Umbilical cord (tissue), 1 donor: ENCODE measurements at regions not wholly inside any gene's neighbourhood (a gene's known extent, or its start where the extent isn't known, plus 50 kb on each side); places are given as distances from the start of the nearest gene placed in this dataset.
A peak's percentile ranks its signal among the peaks of the same experiment; 100 is the strongest.

Source experiments
- DNase-seq: peaks from one replicate; pipeline ENCODE4 v3.0.0-alpha.2; 2015; ENCODE audit warnings: low spot score

DNA sequence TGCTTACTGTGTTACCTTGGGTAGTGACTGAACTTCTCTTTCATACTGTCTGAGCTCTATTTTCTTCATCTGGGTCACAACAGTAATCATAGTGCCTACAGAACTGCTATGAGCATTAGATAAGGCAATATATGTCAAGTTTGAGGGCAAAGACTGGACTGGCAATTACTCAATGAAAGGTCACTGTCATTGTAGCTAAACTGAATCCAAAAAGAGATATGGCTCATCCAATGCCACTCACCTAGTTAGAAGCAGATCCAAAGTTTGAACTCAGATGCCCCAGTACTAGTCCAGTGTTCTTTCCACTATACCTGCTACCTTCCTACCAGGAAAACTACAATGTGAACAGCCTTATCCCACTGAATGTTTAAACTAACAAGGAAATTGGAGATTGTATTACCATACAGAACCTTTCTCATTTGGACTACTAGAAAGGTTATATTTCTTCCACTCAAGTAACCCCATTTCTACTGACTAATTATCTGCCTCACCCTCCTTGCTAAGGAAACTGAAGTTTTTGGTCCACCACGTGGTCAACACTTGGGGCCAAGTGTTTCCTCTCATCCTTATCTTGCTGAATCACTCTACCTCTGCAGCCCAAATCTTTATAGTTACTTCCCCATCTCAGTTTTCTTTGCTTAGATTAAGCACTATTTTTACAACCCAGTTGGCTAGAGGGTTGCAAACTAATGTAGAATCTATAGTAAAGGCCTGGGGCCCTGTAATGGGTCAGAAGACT lies 202.3 kb upstream of the LPP start:
- no peak for DNase-seq

- DNase-seq = no peak
These were observed 201.1 kb upstream of the LPP start for GRCh38 chr3:187952849-187953248.

DNA sequence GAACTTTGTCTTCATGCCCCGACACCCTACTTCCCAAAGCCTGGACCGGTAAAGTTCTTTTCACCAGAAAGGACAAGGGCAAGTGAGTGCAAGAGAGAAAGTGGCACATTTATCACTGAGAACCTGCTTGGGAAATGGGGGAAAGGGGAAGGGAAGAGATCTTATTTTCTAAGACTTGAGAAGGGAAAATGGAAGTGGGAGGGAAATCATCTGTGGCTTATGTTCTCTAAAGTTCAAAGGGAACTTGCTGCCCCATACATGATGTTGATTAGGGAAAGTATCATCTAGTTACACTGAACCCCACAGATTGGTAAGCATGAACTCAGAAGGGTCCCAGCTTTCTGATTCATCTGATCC lies 199.5 kb upstream of the LPP start:
- DNase-seq = no peak

GRCh38 chr3:187954873-187955586 lies 198.9 kb upstream of the LPP start:
- DNase-seq = no peak

- no peak for DNase-seq
These were observed 198.4 kb upstream of the LPP start for GRCh38 chr3:187955587-187955952.

DNA sequence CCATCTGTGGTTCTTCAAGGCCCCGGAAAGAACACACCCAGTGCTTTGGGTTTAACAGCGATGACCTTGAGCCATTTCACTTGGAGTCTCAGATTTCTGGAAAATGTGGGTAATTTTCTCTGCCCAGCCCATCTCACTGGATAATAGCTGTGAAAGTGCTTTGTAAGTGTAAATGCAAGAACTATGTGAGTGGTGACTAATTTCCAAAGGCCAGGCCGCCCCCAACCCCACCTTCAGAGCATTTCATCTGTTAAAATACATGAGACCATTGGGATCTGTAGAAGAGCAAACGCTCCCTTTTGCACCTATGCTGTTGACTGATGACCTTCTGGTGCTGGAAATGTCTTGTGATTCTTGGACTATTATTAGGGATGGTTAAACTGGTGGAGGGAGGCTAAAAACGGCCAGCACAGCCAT lies 196.8 kb upstream of the LPP start:
- DNase-seq = no peak

DNA sequence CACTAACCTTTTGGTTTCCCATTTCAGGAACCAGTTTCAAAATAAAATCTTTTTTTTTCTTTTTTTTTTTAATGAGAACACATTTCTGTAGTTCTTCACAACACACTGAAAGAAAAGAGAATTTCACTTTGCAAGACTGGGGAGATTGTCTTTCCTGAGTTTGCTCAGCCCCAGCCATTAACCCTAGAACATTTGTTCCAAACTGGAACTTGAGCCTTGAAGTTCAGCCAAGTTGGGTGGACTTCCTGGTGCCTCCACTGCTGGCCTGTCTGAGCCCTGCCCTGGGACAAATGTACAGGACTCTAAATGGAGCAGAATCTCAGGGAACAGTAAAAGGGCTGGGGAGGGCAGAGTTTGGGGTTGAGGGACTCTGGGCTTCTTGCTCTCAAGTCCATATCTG lies 196.4 kb upstream of the LPP start:
- no peak for DNase-seq

DNA sequence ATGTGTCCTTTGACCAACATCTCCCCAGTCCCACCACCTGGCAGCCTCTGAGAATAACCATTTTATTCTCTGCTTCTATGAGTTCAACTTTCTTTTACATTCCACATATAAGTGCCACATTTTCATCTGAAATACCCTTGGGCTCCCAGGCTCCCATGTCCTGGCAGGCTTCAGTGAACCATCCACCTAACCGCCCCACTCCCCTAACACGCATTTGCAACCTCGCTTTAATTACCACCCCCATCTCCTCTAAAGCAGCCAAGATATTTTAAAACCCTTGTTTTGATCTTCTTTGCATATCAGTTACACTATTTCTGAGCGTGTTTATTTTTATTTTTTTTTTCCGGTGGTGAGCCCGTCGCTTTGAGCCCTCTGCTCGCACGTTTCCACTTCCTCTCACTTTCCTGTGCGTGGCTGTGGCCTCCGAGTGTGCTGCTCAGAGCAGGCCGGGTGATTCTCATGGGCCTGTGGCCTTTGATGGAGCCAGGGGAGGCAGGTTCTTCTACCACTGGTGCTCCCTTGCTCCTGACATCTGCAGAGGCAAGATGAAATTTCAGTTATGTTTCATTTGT lies 195.4 kb upstream of the LPP start:
- no peak for DNase-seq

DNA sequence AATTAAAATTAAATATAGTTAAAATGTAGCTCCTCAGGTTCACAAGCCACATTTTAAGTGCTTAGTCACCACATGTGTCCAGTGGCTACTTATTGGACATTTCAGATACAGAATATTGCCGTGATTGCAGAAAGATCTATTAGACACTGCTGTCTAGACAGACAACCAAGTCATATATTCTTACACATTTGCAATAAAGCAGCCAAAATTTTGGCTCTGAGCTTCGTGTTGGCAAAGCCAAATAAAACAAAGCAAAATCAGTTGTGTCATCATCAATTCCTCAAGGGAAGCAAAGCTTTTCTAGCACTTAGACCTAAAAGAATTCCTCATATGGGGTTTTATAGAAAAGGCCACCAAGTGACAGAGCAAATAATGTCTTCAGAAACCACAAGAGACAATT lies 193.1 kb upstream of the LPP start:
- DNase-seq = no peak

GRCh38 chr3:187961366-187961765 lies 192.6 kb upstream of the LPP start:
- peak; percentile 75 for DNase-seq

DNA sequence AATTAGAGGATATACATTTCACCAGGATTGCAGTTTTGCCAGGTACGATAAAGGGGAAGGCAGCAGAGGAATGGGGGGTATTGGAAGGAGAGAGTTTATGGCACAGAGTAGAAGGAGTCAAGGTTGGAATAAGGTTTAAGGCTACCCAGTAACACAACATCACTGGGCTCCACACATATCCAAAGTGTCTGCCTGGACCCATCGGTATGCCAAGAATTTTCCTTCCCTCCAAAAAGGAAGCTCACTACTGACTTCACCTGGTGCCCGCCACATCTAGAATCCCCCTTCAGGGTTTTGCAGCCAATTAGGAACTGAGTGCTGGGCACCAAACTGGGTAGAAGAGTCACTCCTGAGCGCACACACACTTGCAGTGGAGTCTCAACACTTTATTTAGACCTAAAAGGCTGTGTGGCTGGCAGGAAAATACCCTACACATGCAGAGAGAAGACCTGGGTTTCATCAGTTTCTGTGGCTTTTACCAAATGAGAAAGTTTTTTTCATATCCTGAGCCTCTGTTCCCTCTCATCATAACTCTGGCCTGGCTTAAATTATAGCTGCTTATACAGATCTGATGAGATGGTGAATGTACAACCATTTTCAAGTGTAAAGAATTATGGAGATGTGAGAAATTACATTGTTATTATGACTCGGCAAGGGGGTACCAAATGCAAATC lies 190.8 kb upstream of the LPP start:
- DNase-seq = peak; percentile 28

GRCh38 chr3:187963677-187964385 lies 190.1 kb upstream of the LPP start:
- DNase-seq = no peak

DNA sequence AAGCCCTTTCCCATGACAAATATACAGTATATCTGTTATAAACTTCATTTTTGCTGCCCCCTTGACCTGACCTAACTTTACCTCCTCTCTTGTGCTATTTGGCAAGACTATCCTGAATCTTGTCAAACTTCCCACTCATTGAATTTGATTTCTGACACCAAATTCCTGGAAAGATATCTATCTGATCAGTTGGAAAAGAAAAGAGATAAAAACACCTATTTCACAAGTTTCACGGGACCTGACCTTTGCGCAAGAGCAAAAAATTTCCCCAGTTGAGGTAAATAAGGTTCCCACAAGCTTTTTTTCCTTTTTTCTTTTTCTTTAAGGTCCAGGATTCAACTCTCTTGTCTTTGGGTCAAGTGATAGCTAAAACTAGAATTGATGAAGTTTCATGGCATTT lies 189.2 kb upstream of the LPP start:
- no peak for DNase-seq

DNA sequence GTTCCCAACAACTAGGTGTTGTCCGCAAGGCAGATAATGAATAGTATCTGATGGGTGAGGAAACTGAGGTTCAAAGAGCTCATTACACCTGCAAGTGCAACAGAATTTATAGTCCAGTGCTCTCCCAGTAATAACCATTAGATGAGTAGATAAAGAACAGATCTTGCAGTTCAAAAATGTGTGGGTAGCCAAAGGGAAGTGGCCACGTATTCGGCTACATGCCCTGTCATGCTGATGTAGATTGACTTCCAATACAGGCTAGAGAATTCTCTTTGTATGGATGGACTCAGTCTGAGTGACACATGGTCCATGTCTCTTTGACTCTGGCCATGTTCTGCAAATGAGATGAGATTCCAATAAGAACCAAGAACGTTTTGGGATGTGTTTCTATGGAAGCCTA lies 187.9 kb upstream of the LPP start:
- DNase-seq = no peak

DNA sequence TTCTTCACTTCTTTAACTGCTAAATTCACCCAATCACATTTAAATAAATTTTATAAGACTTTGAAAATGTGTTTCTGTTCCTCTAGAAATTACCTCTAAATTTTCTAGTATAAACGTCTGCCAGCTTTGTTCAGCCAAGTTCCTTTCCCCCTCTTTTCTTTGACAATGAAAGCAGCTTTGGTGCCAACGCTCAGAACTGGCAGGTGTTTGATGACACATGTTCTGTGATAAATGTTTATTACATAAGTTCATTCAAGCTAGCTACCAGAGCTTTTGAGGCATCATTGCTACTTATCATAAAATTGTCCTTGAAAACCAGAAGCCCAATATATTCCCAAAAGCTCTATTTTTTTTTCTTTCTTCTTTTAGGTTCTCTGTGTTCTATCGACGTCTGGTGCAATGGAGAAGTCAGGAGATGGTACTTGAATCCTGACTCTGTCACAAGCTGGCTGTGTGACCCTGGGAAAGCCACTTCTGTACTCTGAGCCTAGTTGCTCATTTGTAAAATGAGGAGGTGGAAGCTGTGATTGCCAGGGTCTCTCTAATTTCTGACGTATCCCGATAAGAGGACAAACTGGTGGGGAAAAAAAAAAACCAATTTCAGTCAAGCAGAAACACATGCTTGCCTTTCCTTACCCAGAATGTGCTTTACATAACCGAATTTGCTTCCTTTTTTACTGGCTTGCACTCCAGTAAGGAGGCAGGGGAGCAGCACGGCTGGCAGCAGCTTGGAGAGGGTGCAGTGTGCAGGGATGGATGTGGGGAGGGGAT lies 187.1 kb upstream of the LPP start:
- no peak for DNase-seq

- peak; percentile 74 for DNase-seq
These were observed 186.0 kb upstream of the LPP start for GRCh38 chr3:187967993-187968392.

GRCh38 chr3:187968883-187969580 lies 184.9 kb upstream of the LPP start:
- DNase-seq = no peak

DNA sequence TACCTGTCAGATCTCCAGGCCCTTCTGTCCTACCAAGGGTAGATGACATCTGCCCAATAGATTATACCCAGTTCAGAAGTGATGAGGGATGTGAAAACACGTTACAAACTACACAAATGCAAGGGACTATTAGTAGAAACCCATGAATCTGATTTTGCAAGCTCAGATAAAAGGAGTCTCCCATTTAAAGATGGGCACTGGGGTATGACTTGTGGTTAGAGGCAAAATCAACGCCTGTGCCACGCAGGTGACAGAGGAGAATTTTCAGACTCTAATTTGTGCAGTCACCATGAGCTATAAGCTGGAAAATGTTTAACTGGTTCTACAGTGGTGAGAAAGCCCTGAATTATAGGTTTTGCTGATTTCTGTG lies 184.4 kb upstream of the LPP start:
- DNase-seq = no peak

- no peak for DNase-seq
These were observed 183.9 kb upstream of the LPP start for GRCh38 chr3:187970106-187970505.

DNA sequence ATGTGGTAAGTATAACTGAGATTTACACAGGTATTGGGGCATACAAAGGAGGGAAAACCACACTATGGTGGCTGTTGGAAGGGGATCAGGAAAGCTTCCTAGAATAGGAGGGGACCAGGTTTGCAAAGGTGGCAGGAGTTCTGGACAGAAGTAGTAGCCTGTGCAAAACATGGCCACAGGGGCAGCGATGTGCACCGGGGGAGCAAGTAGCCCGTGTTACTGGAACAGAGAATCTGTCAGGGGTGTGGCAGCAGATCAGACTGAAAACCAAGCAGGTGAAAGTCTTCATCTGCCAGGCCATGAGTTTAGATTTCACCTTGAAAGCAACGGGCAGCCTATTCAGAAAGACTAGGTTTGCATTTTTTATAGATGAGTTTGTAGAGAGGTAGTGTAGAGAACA lies 182.3 kb upstream of the LPP start:
- DNase-seq = no peak

- no peak for DNase-seq
These were observed 181.5 kb upstream of the LPP start for GRCh38 chr3:187972454-187972853.
